CD4-positive, alpha-beta T cell (primary cell): ENCODE measurements at regions not wholly inside any gene's neighbourhood (a gene's known extent, or its start where the extent isn't known, plus 50 kb on each side); places are given as distances from the start of the nearest gene placed in this dataset.
A peak's percentile ranks its signal among the peaks of the same experiment; 100 is the strongest.

Source experiments
- ATAC-seq: fragments of 200-7000 bp; cut with Tn5 transposase; one replicate; pipeline ENCODE4 v1.10.0; 2022; ENCODE audit warnings: mild to moderate bottlenecking; ENCODE audit not compliant: poor library complexity
- CTCF ChIA-PET: fragments of 350-600 bp; sonication (Branson Sonifier 250); formaldehyde crosslinking; loops from one replicate; lab custom pipeline; 2021; ENCODE audit warnings: antibody characterized with exemption, inconsistent platforms; lab: Charles Lee
- POLR2A ChIA-PET: fragments of 350-600 bp; sonication (Branson Sonifier 250); formaldehyde crosslinking; loops from one replicate; lab custom pipeline; 2021; ENCODE audit warnings: antibody characterized with exemption, inconsistent platforms; lab: Charles Lee
- DNase-seq, 14 experiments: peaks; one replicate each; pipeline ENCODE4 v3.0.0-alpha.2; 2013 to 2020; ENCODE audit warnings: mixed read lengths in 2 of 14
- H3K27ac ChIP-seq, 2 donors: one replicate each; pipeline versions ENCODE4 v1.5.1 to v1.7.0; 2013; ENCODE audit warnings: low read length in 2 of 2, low read depth in 1 of 2, mild to moderate bottlenecking in 1 of 2
- H3K27me3 ChIP-seq, 2 experiments: 1 replicate in 1 of 2; 2 replicates in 1 of 2; pipeline versions ENCODE4 v1.6.1 to v1.7.0; 2013; ENCODE audit warnings: low read length in 2 of 2, control low read depth in 1 of 2, mild to moderate bottlenecking in 1 of 2, moderate library complexity in 1 of 2; ENCODE audit not compliant: insufficient read depth in 2 of 2, control insufficient read depth in 1 of 2
- H3K36me3 ChIP-seq: one replicate; pipeline ENCODE4 v1.6.1; 2013; ENCODE audit warnings: low read length, control low read depth; ENCODE audit not compliant: insufficient read depth
- H3K4me1 ChIP-seq: one replicate; pipeline ENCODE4 v1.6.1; 2013; ENCODE audit warnings: low read length, control low read depth; ENCODE audit not compliant: insufficient read depth
- H3K4me3 ChIP-seq: one replicate; pipeline ENCODE4 v1.5.1; 2013; ENCODE audit warnings: mild to moderate bottlenecking, low read length, moderate library complexity
- H3K9me3 ChIP-seq, 2 experiments: 1 replicate in 1 of 2; 2 replicates in 1 of 2; pipeline versions ENCODE4 v1.6.1 to v1.7.0; 2013; ENCODE audit warnings: low read length in 2 of 2, mild to moderate bottlenecking in 2 of 2, control low read depth in 1 of 2, moderate library complexity in 1 of 2; ENCODE audit not compliant: control insufficient read depth in 1 of 2, insufficient read depth in 1 of 2
- H3K27ac Mint-ChIP-seq: one replicate; pipeline ENCODE4 v1.8.0; 2020; ENCODE audit warnings: mixed read lengths
- H3K27me3 Mint-ChIP-seq: one replicate; pipeline ENCODE4 v1.8.0; 2021; ENCODE audit warnings: mixed read lengths
- H3K36me3 Mint-ChIP-seq: one replicate; pipeline ENCODE4 v1.8.0; 2021; ENCODE audit warnings: low read depth, mixed read lengths
- H3K4me1 Mint-ChIP-seq: one replicate; pipeline ENCODE4 v1.8.0; 2021; ENCODE audit warnings: low read depth, mixed read lengths
- H3K4me3 Mint-ChIP-seq: one replicate; pipeline ENCODE4 v1.8.0; 2020; ENCODE audit warnings: mild to moderate bottlenecking, mixed read lengths
- H3K9me3 Mint-ChIP-seq: one replicate; pipeline ENCODE4 v1.8.0; 2020; ENCODE audit warnings: mixed read lengths
- CTCF ChIP-seq: fragments of 200-600 bp; IDR thresholded peaks from one replicate; pipeline ENCODE4 v1.8.0; 2022; ENCODE audit warnings: antibody characterized with exemption, mild to moderate bottlenecking
- intact Hi-C, 2 experiments: fragments of 100-400 bp; cut with DNase I in 1 of 2; cut with micrococcal nuclease in 1 of 2; formaldehyde crosslinking; loops; one replicate each; pipeline versions ENCODE4 v1.15.1 to v1.9.0; 2023 to 2025; cut with DNase I, micrococcal nuclease

- Mint-ChIP-seq H3K27ac (no peak overlapping the region), H3K4me3 (peak overlapping the region; percentile 56), H3K27me3 (peaks cover 28% of the 10 kb centered on the region), H3K4me1 (no peaks in the 10 kb centered on the region), H3K9me3 (no peaks in the 10 kb centered on the region), H3K36me3 (no peaks in the 10 kb centered on the region)
- CTCF ChIA-PET, result no interaction called here
- Histone ChIP-seq H3K27me3 (peaks cover 0 to 25% of the 10 kb centered on the region in 2 experiments), H3K9me3 (no peaks in the 10 kb centered on the region), H3K4me1 (peaks cover 11% of the 10 kb centered on the region), H3K4me3 (peak overlapping the region; percentile 31), H3K27ac (no peak overlapping the region), H3K36me3 (no peaks in the 10 kb centered on the region)
- ATAC-seq, result no peak
- DNase-seq, result peak in 3 of 14 experiments; percentile 0 to 29 (median 6)
- POLR2A ChIA-PET, result no interaction called here
- no peak for TF ChIP-seq CTCF
- intact Hi-C loops, result no loop called here
Measured at GRCh38 chrX:13938051-13938828, 91.5 kb downstream of the GEMIN8 start.

GRCh38 chrX:13937370-13938050 lies 92.2 kb downstream of the GEMIN8 start:
- ATAC-seq (no peak), DNase-seq (no peak)
- H3K36me3 Mint-ChIP-seq, result no peaks in the 10 kb centered on the region
- POLR2A ChIA-PET, result no interaction called here
- H3K9me3 Mint-ChIP-seq, result no peaks in the 10 kb centered on the region
- Histone ChIP-seq H3K4me3 (peak overlapping the region; percentile 31), H3K27me3 (peaks cover 0 to 25% of the 10 kb centered on the region in 2 experiments), H3K4me1 (peaks cover 11% of the 10 kb centered on the region), H3K9me3 (no peaks in the 10 kb centered on the region), H3K27ac (no peak overlapping the region), H3K36me3 (no peaks in the 10 kb centered on the region)
- CTCF ChIA-PET, result no interaction called here
- intact Hi-C loops, result no loop called here
- no peak for TF ChIP-seq CTCF
- peak overlapping the region; percentile 30 for H3K4me3 Mint-ChIP-seq
- H3K27me3 Mint-ChIP-seq, result peaks cover 28% of the 10 kb centered on the region
- no peak overlapping the region for H3K27ac Mint-ChIP-seq
- H3K4me1 Mint-ChIP-seq, result no peaks in the 10 kb centered on the region

- H3K27me3 ChIP-seq, result peaks cover 0 to 25% of the 10 kb centered on the region in 2 experiments
- no peaks in the 10 kb centered on the region for H3K9me3 ChIP-seq
- Mint-ChIP-seq H3K4me1 (no peaks in the 10 kb centered on the region), H3K4me3 (peak overlapping the region; percentile 30), H3K36me3 (no peaks in the 10 kb centered on the region), H3K9me3 (peaks cover under 1% of the 10 kb centered on the region), H3K27me3 (peaks cover 34% of the 10 kb centered on the region), H3K27ac (no peak overlapping the region)
- no peak overlapping the region for H3K27ac ChIP-seq
- POLR2A ChIA-PET, result no interaction called here
- no peak for DNase-seq
- intact Hi-C loops, result no loop called here
- ATAC-seq, result no peak
- H3K36me3 ChIP-seq, result no peaks in the 10 kb centered on the region
- TF ChIP-seq CTCF, result no peak
- CTCF ChIA-PET, result no interaction called here
- no peak overlapping the region for H3K4me3 ChIP-seq
- H3K4me1 ChIP-seq, result peaks cover 11% of the 10 kb centered on the region
Measured at GRCh38 chrX:13936521-13937225, 93.0 kb downstream of the GEMIN8 start.
